ENCODE measurements at regions not wholly inside any gene's neighbourhood (a gene's known extent, or its start where the extent isn't known, plus 50 kb on each side); places are given as distances from the start of the nearest gene placed in this dataset.

GRCh38 chr17:14499976-14500375 lies 199.1 kb downstream of the HS3ST3B1 start:
- no peak for TF ChIP-seq CTCF (IDR thresholded peaks at IDR 0.05; ENCODE audit: low read depth, low read length)
- TF ChIP-seq EZH2phosphoT487 (IDR thresholded peaks at IDR 0.05; ENCODE audit: low read depth) = no peak
